HepG2 (cell line): ENCODE measurements at regions not wholly inside any gene's neighbourhood (a gene's known extent, or its start where the extent isn't known, plus 50 kb on each side); places are given as distances from the start of the nearest gene placed in this dataset.

ENCODE experiments used
- DPF2 ChIP-seq: sonication (generic); formaldehyde crosslinking; IDR thresholded peaks from 2 replicates; pipeline ENCODE4 v1.4.0; 2020; ENCODE audit warnings: mild to moderate bottlenecking, low read depth, missing genetic modification reagents, borderline replicate concordance
- FOXJ3 ChIP-seq: sonication (generic); formaldehyde crosslinking; IDR thresholded peaks from 2 replicates; pipeline ENCODE4 v1.4.0; 2020; ENCODE audit warnings: missing genetic modification reagents, mild to moderate bottlenecking, borderline replicate concordance
- IKZF4 ChIP-seq: sonication (generic); formaldehyde crosslinking; IDR thresholded peaks from 2 replicates; pipeline ENCODE4 v1.5.1; 2020; ENCODE audit warnings: borderline replicate concordance, mild to moderate bottlenecking, low read depth, missing genetic modification reagents; ENCODE audit errors: not compliant biosample characterization
- MYNN ChIP-seq: sonication (generic); formaldehyde crosslinking; IDR thresholded peaks from 2 replicates; pipeline ENCODE4 v1.4.0; 2020; ENCODE audit warnings: mild to moderate bottlenecking, low read depth, missing genetic modification reagents
- NFE2L1 ChIP-seq: sonication (generic); formaldehyde crosslinking; IDR thresholded peaks from 2 replicates; pipeline ENCODE4 v1.4.0; 2020; ENCODE audit warnings: missing genetic modification reagents, mild to moderate bottlenecking, borderline replicate concordance
- NR2F1 ChIP-seq, 2 experiments: fragments of 450-650 bp in 1 of 2; formaldehyde crosslinking in 1 of 2; IDR thresholded peaks; 2 replicates each; pipeline versions ENCODE4 v1.5.0 to v1.6.1; 2016 to 2020; ENCODE audit warnings: mild to moderate bottlenecking in 1 of 2, missing compliant biosample characterization in 1 of 2, missing genetic modification reagents in 1 of 2, moderate library complexity in 1 of 2
- STAT5B ChIP-seq: sonication (generic); formaldehyde crosslinking; IDR thresholded peaks from 2 replicates; pipeline ENCODE4 v1.4.0; 2020; ENCODE audit warnings: missing genetic modification reagents
- ZMYM3 ChIP-seq: sonication (generic); formaldehyde crosslinking; IDR thresholded peaks from 2 replicates; pipeline ENCODE4 v1.5.1; 2020; ENCODE audit warnings: mild to moderate bottlenecking, missing genetic modification reagents
- ZNF737 ChIP-seq: sonication (generic); formaldehyde crosslinking; IDR thresholded peaks from 2 replicates; pipeline ENCODE4 v1.5.0; 2020; ENCODE audit warnings: missing genetic modification reagents, mild to moderate bottlenecking, borderline replicate concordance
- ZSCAN31 ChIP-seq: sonication (generic); formaldehyde crosslinking; IDR thresholded peaks from 2 replicates; pipeline ENCODE4 v1.5.0; 2020; ENCODE audit warnings: low read depth, mild to moderate bottlenecking, missing genetic modification reagents
- TF ChIP-seq, protein P1 (sequence below): sonication (generic); formaldehyde crosslinking; IDR thresholded peaks from 2 replicates; pipeline ENCODE4 v1.8.1; 2023; ENCODE audit warnings: mild to moderate bottlenecking, missing genetic modification reagents
- TF ChIP-seq, protein P2 (sequence below): IDR thresholded peaks from 2 replicates; pipeline ENCODE4 v1.6.1; 2012; ENCODE audit warnings: inconsistent platforms
- TF ChIP-seq, protein P3 (sequence below), 2 experiments: sonication (generic) in 1 of 2; formaldehyde crosslinking in 1 of 2; IDR thresholded peaks; 2 replicates each; pipeline versions ENCODE4 v1.5.1 to v1.6.1; 2011 to 2020; ENCODE audit warnings: borderline replicate concordance in 1 of 2, low read depth in 1 of 2, low read length in 1 of 2, mild to moderate bottlenecking in 1 of 2, missing genetic modification reagents in 1 of 2, moderate library complexity in 1 of 2
- TF ChIP-seq, protein P4 (sequence below): sonication (generic); formaldehyde crosslinking; IDR thresholded peaks from 2 replicates; pipeline ENCODE4 v1.4.0; 2020; ENCODE audit warnings: missing genetic modification reagents
- TF ChIP-seq, protein P5 (sequence below): sonication (generic); formaldehyde crosslinking; IDR thresholded peaks from 2 replicates; pipeline ENCODE4 v1.4.0; 2020; ENCODE audit warnings: mild to moderate bottlenecking, missing genetic modification reagents
- TF ChIP-seq, protein P6 (sequence below): sonication (generic); formaldehyde crosslinking; IDR thresholded peaks from 2 replicates; pipeline ENCODE4 v1.4.0; 2020; ENCODE audit warnings: mild to moderate bottlenecking, low read depth, missing genetic modification reagents

DNA sequence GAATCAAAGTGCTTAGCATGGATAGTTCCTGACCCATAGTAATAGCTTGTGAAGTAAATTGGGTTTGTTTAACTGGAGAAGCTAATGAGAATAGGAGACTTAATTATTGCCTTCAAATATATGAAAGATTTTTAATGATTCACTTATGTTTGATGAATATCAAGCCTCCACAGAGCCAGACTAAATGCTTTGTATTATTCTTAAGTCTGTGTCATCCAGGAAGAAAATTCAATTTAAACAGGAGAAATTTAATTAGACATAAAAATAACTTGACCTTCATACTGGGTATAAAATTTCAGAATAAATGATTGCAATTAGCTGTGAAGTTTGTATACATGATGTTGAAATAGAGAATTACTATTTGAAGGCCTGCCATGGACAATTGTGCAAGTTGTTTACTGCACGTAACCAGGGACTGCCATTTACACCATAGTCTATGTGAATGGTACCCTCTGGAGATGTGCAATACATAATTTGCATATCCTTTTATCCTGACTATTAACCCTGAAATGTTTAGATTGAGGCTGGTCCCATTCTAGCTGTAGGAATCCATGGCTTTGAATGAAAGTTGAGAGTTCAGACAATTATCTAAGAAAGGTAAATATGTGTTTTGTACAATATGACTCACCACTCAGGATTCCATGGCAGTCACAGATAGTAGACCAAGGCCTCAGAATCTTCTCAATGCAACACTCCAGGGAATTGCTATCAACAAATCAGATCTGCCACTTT, 133.5 kb upstream of the IL12B start (continued):
- peak; percentile 83 for TF ChIP-seq DPF2
- TF ChIP-seq, protein P1, sequence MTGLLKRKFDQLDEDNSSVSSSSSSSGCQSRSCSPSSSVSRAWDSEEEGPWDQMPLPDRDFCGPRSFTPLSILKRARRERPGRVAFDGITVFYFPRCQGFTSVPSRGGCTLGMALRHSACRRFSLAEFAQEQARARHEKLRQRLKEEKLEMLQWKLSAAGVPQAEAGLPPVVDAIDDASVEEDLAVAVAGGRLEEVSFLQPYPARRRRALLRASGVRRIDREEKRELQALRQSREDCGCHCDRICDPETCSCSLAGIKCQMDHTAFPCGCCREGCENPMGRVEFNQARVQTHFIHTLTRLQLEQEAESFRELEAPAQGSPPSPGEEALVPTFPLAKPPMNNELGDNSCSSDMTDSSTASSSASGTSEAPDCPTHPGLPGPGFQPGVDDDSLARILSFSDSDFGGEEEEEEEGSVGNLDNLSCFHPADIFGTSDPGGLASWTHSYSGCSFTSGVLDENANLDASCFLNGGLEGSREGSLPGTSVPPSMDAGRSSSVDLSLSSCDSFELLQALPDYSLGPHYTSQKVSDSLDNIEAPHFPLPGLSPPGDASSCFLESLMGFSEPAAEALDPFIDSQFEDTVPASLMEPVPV (CRISPR knock-in tag) = no peak
- TF ChIP-seq NR2F1 (CRISPR knock-in tag; IDR thresholded peaks at IDR 0.05) = peak in 1 of 2 experiments; percentile 67; a peak in 1 of 4 replicates
- TF ChIP-seq, protein P2, sequence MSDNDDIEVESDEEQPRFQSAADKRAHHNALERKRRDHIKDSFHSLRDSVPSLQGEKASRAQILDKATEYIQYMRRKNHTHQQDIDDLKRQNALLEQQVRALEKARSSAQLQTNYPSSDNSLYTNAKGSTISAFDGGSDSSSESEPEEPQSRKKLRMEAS = no peak
- TF ChIP-seq MYNN (CRISPR knock-in tag) = no peak
- TF ChIP-seq, protein P3, sequence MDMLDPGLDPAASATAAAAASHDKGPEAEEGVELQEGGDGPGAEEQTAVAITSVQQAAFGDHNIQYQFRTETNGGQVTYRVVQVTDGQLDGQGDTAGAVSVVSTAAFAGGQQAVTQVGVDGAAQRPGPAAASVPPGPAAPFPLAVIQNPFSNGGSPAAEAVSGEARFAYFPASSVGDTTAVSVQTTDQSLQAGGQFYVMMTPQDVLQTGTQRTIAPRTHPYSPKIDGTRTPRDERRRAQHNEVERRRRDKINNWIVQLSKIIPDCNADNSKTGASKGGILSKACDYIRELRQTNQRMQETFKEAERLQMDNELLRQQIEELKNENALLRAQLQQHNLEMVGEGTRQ (IDR thresholded peaks at IDR 0.05; ENCODE audit: low read depth, low read length) = no peak
- TF ChIP-seq, protein P3 (CRISPR knock-in tag; IDR thresholded peaks at IDR 0.05; ENCODE audit: borderline replicate concordance) = no peak
- no peak for TF ChIP-seq IKZF4
- TF ChIP-seq ZNF737 (CRISPR knock-in tag) = no peak
- TF ChIP-seq ZSCAN31 = no peak
- TF ChIP-seq, protein P4, sequence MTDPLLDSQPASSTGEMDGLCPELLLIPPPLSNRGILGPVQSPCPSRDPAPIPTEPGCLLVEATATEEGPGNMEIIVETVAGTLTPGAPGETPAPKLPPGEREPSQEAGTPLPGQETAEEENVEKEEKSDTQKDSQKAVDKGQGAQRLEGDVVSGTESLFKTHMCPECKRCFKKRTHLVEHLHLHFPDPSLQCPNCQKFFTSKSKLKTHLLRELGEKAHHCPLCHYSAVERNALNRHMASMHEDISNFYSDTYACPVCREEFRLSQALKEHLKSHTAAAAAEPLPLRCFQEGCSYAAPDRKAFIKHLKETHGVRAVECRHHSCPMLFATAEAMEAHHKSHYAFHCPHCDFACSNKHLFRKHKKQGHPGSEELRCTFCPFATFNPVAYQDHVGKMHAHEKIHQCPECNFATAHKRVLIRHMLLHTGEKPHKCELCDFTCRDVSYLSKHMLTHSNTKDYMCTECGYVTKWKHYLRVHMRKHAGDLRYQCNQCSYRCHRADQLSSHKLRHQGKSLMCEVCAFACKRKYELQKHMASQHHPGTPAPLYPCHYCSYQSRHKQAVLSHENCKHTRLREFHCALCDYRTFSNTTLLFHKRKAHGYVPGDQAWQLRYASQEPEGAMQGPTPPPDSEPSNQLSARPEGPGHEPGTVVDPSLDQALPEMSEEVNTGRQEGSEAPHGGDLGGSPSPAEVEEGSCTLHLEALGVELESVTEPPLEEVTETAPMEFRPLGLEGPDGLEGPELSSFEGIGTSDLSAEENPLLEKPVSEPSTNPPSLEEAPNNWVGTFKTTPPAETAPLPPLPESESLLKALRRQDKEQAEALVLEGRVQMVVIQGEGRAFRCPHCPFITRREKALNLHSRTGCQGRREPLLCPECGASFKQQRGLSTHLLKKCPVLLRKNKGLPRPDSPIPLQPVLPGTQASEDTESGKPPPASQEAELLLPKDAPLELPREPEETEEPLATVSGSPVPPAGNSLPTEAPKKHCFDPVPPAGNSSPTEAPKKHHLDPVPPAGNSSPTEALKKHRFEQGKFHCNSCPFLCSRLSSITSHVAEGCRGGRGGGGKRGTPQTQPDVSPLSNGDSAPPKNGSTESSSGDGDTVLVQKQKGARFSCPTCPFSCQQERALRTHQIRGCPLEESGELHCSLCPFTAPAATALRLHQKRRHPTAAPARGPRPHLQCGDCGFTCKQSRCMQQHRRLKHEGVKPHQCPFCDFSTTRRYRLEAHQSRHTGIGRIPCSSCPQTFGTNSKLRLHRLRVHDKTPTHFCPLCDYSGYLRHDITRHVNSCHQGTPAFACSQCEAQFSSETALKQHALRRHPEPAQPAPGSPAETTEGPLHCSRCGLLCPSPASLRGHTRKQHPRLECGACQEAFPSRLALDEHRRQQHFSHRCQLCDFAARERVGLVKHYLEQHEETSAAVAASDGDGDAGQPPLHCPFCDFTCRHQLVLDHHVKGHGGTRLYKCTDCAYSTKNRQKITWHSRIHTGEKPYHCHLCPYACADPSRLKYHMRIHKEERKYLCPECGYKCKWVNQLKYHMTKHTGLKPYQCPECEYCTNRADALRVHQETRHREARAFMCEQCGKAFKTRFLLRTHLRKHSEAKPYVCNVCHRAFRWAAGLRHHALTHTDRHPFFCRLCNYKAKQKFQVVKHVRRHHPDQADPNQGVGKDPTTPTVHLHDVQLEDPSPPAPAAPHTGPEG (CRISPR knock-in tag) = no peak
- no peak for TF ChIP-seq ZMYM3 (CRISPR knock-in tag)
- no peak for TF ChIP-seq STAT5B
- no peak for TF ChIP-seq NFE2L1 (CRISPR knock-in tag)
- no peak for TF ChIP-seq FOXJ3 (CRISPR knock-in tag)
- TF ChIP-seq, protein P5, sequence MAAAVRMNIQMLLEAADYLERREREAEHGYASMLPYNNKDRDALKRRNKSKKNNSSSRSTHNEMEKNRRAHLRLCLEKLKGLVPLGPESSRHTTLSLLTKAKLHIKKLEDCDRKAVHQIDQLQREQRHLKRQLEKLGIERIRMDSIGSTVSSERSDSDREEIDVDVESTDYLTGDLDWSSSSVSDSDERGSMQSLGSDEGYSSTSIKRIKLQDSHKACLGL = no peak
- TF ChIP-seq, protein P6, sequence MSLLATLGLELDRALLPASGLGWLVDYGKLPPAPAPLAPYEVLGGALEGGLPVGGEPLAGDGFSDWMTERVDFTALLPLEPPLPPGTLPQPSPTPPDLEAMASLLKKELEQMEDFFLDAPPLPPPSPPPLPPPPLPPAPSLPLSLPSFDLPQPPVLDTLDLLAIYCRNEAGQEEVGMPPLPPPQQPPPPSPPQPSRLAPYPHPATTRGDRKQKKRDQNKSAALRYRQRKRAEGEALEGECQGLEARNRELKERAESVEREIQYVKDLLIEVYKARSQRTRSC (CRISPR knock-in tag) = no peak
